OCI-LY1 (cell line): ENCODE measurements at regions not wholly inside any gene's neighbourhood (a gene's known extent, or its start where the extent isn't known, plus 50 kb on each side); places are given as distances from the start of the nearest gene placed in this dataset.

ENCODE experiments used
- H2AFZ ChIP-seq: fragments of 200-600 bp; sonication (generic), shearing (Covaris generic); 2 replicates; pipeline ENCODE4 v1.6.0; 2014; ENCODE audit warnings: antibody characterized with exemption, mild to moderate bottlenecking, low read length
- H3F3A ChIP-seq: fragments of 200-600 bp; sonication (generic), shearing (Covaris generic); 2 replicates; pipeline ENCODE4 v1.6.0; 2014; ENCODE audit warnings: mild to moderate bottlenecking, antibody characterized with exemption, low read length, moderate library complexity; ENCODE audit not compliant: insufficient read depth
- H3K27ac ChIP-seq: fragments of 200-600 bp; sonication (generic); 2 replicates; pipeline ENCODE4 v1.5.1; 2014; ENCODE audit warnings: low read length, mixed run types, mild to moderate bottlenecking, low read depth; ENCODE audit not compliant: poor library complexity, severe bottlenecking
- H3K27me3 ChIP-seq: fragments of 200-600 bp; sonication (generic); 2 replicates; pipeline ENCODE4 v1.6.0; 2014; ENCODE audit warnings: antibody characterized with exemption, mild to moderate bottlenecking, low read length, moderate library complexity; ENCODE audit not compliant: insufficient read depth
- H3K36me3 ChIP-seq: fragments of 200-600 bp; sonication (generic); 2 replicates; pipeline ENCODE4 v1.6.1; 2014; ENCODE audit warnings: mild to moderate bottlenecking, antibody characterized with exemption, low read length, moderate library complexity, mixed read lengths; ENCODE audit not compliant: insufficient read depth
- H3K4me1 ChIP-seq: fragments of 200-600 bp; sonication (generic); 2 replicates; pipeline ENCODE4 v1.5.1; 2014; ENCODE audit warnings: mild to moderate bottlenecking, low read length, moderate library complexity; ENCODE audit not compliant: insufficient read depth, severe bottlenecking
- H3K4me2 ChIP-seq: fragments of 200-600 bp; sonication (generic), shearing (Covaris generic); 2 replicates; pipeline ENCODE4 v1.6.1; 2014; ENCODE audit warnings: low read length
- H3K4me3 ChIP-seq: fragments of 200-600 bp; sonication (generic); 2 replicates; pipeline ENCODE4 v1.5.1; 2014; ENCODE audit warnings: low read length, low read depth, mild to moderate bottlenecking, mixed read lengths; ENCODE audit not compliant: poor library complexity, severe bottlenecking
- H3K79me2 ChIP-seq: fragments of 200-600 bp; shearing (Covaris generic); 2 replicates; pipeline ENCODE4 v1.6.1; 2016; ENCODE audit warnings: mixed run types, low read length, mixed read lengths; ENCODE audit not compliant: insufficient read depth
- H3K9ac ChIP-seq: fragments of 200-600 bp; sonication (generic), shearing (Covaris generic); 2 replicates; pipeline ENCODE4 v1.6.1; 2014; ENCODE audit warnings: mild to moderate bottlenecking, low read length, mixed read lengths
- H3K9me2 ChIP-seq: fragments of 200-600 bp; sonication (generic), shearing (Covaris generic); 2 replicates; pipeline ENCODE4 v1.6.1; 2014; ENCODE audit warnings: low read depth, mild to moderate bottlenecking, low read length, mixed read lengths
- H3K9me3 ChIP-seq: fragments of 200-600 bp; shearing (Covaris generic); 2 replicates; pipeline ENCODE4 v1.6.1; 2014; ENCODE audit warnings: low read length, mixed read lengths
- H4K20me1 ChIP-seq: fragments of 200-600 bp; sonication (generic), shearing (Covaris generic); 2 replicates; pipeline ENCODE4 v1.6.0; 2016; ENCODE audit warnings: mild to moderate bottlenecking, low read length; ENCODE audit not compliant: insufficient read depth
- EZH2 ChIP-seq: fragments of 200-600 bp; sonication (generic), shearing (Covaris generic); IDR thresholded peaks from 2 replicates; pipeline ENCODE4 v1.8.0; 2017; ENCODE audit warnings: borderline replicate concordance, mixed run types, mild to moderate bottlenecking, antibody characterized with exemption, low read length, moderate library complexity, mixed read lengths
- TF ChIP-seq, protein P1 (sequence below): fragments of 200-600 bp; sonication (generic), shearing (Covaris generic); IDR thresholded peaks from 2 replicates; pipeline ENCODE4 v1.5.1; 2017; ENCODE audit warnings: mild to moderate bottlenecking, antibody characterized with exemption, low read length, moderate library complexity, mixed read lengths

- H3K4me3 ChIP-seq: no peak overlapping the region
- no peaks in the 10 kb centered on the region for H3K79me2 ChIP-seq
- peaks cover 5% of the 10 kb centered on the region; the same call in 1 of the 2 replicates for H3K9me3 ChIP-seq
- H3K9ac ChIP-seq: no peak overlapping the region
- H3K27me3 ChIP-seq: no peaks in the 10 kb centered on the region
- H3K36me3 ChIP-seq: no peaks in the 10 kb centered on the region
- no peaks in the 10 kb centered on the region for H3F3A ChIP-seq
- no peak for TF ChIP-seq EZH2
- TF ChIP-seq, protein P1, sequence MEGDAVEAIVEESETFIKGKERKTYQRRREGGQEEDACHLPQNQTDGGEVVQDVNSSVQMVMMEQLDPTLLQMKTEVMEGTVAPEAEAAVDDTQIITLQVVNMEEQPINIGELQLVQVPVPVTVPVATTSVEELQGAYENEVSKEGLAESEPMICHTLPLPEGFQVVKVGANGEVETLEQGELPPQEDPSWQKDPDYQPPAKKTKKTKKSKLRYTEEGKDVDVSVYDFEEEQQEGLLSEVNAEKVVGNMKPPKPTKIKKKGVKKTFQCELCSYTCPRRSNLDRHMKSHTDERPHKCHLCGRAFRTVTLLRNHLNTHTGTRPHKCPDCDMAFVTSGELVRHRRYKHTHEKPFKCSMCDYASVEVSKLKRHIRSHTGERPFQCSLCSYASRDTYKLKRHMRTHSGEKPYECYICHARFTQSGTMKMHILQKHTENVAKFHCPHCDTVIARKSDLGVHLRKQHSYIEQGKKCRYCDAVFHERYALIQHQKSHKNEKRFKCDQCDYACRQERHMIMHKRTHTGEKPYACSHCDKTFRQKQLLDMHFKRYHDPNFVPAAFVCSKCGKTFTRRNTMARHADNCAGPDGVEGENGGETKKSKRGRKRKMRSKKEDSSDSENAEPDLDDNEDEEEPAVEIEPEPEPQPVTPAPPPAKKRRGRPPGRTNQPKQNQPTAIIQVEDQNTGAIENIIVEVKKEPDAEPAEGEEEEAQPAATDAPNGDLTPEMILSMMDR: no peak
- no peak overlapping the region for H2AFZ ChIP-seq
- H4K20me1 ChIP-seq: no peaks in the 10 kb centered on the region
- no peak overlapping the region for H3K27ac ChIP-seq
- H3K4me1 ChIP-seq: no peaks in the 10 kb centered on the region
- H3K4me2 ChIP-seq: no peak overlapping the region
- no peaks in the 10 kb centered on the region for H3K9me2 ChIP-seq
Observed at GRCh38 chr14:22341049-22341448, 248.0 kb downstream of the DAD1 start.

- H3K9me3 ChIP-seq: 0 out of 2 replicates have a peak, but pooled peaks cover 5% of the 10 kb centered on the region
- H3K79me2 ChIP-seq: no peaks in the 10 kb centered on the region
- no peaks in the 10 kb centered on the region for H3K27me3 ChIP-seq
- H3K36me3 ChIP-seq: no peaks in the 10 kb centered on the region
- no peak overlapping the region for H3K4me2 ChIP-seq
- H3F3A ChIP-seq: no peaks in the 10 kb centered on the region
- no peak overlapping the region for H2AFZ ChIP-seq
- no peaks in the 10 kb centered on the region for H3K9me2 ChIP-seq
- no peaks in the 10 kb centered on the region for H4K20me1 ChIP-seq
- no peak overlapping the region for H3K27ac ChIP-seq
- no peak overlapping the region for H3K4me3 ChIP-seq
- no peak for TF ChIP-seq EZH2
- TF ChIP-seq, protein P1: no peak
- H3K4me1 ChIP-seq: no peaks in the 10 kb centered on the region
- no peak overlapping the region for H3K9ac ChIP-seq
Observed at GRCh38 chr14:22338917-22339715, 249.9 kb downstream of the DAD1 start.

- H3K9ac ChIP-seq: no peak overlapping the region
Observed at GRCh38 chr14:22338381-22338780, 250.6 kb downstream of the DAD1 start.

More at GRCh38 chr14:22338381-22338780, 250.6 kb downstream of the DAD1 start:
- Histone ChIP-seq H3K27ac (no peak overlapping the region), H3K27me3 (no peaks in the 10 kb centered on the region), H4K20me1 (no peaks in the 10 kb centered on the region), H3K9me3 (0 out of 2 replicates have a peak, but pooled peaks cover 2% of the 10 kb centered on the region), H3K9me2 (no peaks in the 10 kb centered on the region), H3K4me1 (no peaks in the 10 kb centered on the region), H3K4me2 (no peak overlapping the region), H3K79me2 (no peaks in the 10 kb centered on the region), H3K4me3 (no peak overlapping the region), H2AFZ (no peak overlapping the region), H3K36me3 (no peaks in the 10 kb centered on the region), H3F3A (no peaks in the 10 kb centered on the region)
- no peak for TF ChIP-seq EZH2
- TF ChIP-seq, protein P1: no peak
